HG02973 (cell line): ENCODE measurements at regions not wholly inside any gene's neighbourhood (a gene's known extent, or its start where the extent isn't known, plus 50 kb on each side); places are given as distances from the start of the nearest gene placed in this dataset.

Experiments
- ATAC-seq: cut with Tn5 transposase; IDR thresholded peaks from one replicate; pipeline ENCODE4 v1.9.1; 2021; ENCODE audit warnings: moderate library complexity; ENCODE audit not compliant: unreplicated experiment

GRCh38 chr13:74449811-74450524 is 315.8 kb upstream of the KLF12 start:
- ATAC-seq: no peak

GRCh38 chr13:74444864-74445479 is 310.8 kb upstream of the KLF12 start:
- no peak for ATAC-seq

- ATAC-seq: no peak
Measured at GRCh38 chr13:74444161-74444571, 310.0 kb upstream of the KLF12 start.

GRCh38 chr13:74443631-74444030 is 309.4 kb upstream of the KLF12 start:
- no peak for ATAC-seq

- ATAC-seq: no peak
Measured at GRCh38 chr13:74442751-74443150, 308.5 kb upstream of the KLF12 start.

- no peak for ATAC-seq
Measured at GRCh38 chr13:74438901-74439300, 304.7 kb upstream of the KLF12 start.

- ATAC-seq: no peak
Measured at GRCh38 chr13:74434782-74435181, 300.6 kb upstream of the KLF12 start.

- ATAC-seq: no peak
Measured at GRCh38 chr13:74424455-74424854, 290.3 kb upstream of the KLF12 start.

- ATAC-seq: no peak
Measured at GRCh38 chr13:74423434-74423833, 289.2 kb upstream of the KLF12 start.

- ATAC-seq: no peak
Measured at GRCh38 chr13:74414458-74414857, 280.3 kb upstream of the KLF12 start.

- no peak for ATAC-seq
Measured at GRCh38 chr13:74413482-74413881, 279.3 kb upstream of the KLF12 start.

- no peak for ATAC-seq
Measured at GRCh38 chr13:74409551-74409950, 275.3 kb upstream of the KLF12 start.

GRCh38 chr13:74406420-74406819 is 272.2 kb upstream of the KLF12 start:
- ATAC-seq: no peak

GRCh38 chr13:74398599-74398998 is 264.4 kb upstream of the KLF12 start:
- no peak for ATAC-seq

- ATAC-seq: no peak
Measured at GRCh38 chr13:74389056-74389455, 254.9 kb upstream of the KLF12 start.

GRCh38 chr13:74388626-74389025 is 254.4 kb upstream of the KLF12 start:
- ATAC-seq: no peak

- ATAC-seq: no peak
Measured at GRCh38 chr13:74372511-74372910, 238.3 kb upstream of the KLF12 start.

- ATAC-seq: no peak
Measured at GRCh38 chr13:74367193-74367592, 233.0 kb upstream of the KLF12 start.

GRCh38 chr13:74361274-74361673 is 227.1 kb upstream of the KLF12 start:
- ATAC-seq: no peak

GRCh38 chr13:74346960-74347359 is 212.8 kb upstream of the KLF12 start:
- no peak for ATAC-seq

- no peak for ATAC-seq
Measured at GRCh38 chr13:74338341-74338740, 204.1 kb upstream of the KLF12 start.

GRCh38 chr13:74336546-74336945 is 202.3 kb upstream of the KLF12 start:
- ATAC-seq: no peak

GRCh38 chr13:74335370-74335769 is 201.2 kb upstream of the KLF12 start:
- ATAC-seq: no peak
